Testis (tissue), 2 donors: ENCODE measurements at regions not wholly inside any gene's neighbourhood (a gene's known extent, or its start where the extent isn't known, plus 50 kb on each side); places are given as distances from the start of the nearest gene placed in this dataset.

Experiments used
- CTCF ChIP-seq, 3 experiments: fragments of 450-650 bp in 2 of 3; fragments of 200-600 bp in 1 of 3; sonication (generic) in 1 of 3; IDR thresholded peaks; one replicate each; pipeline ENCODE4 v1.5.1; 2016 to 2019; ENCODE audit warnings: antibody characterized with exemption in 3 of 3, mild to moderate bottlenecking in 2 of 3, moderate library complexity in 1 of 3
- POLR2A ChIP-seq: fragments of 450-650 bp; IDR thresholded peaks from one replicate; pipeline ENCODE4 v1.6.1; 2017; ENCODE audit warnings: antibody characterized with exemption, mild to moderate bottlenecking, moderate library complexity

GRCh38 chrX:15013461-15013860 is 140.2 kb downstream of the MOSPD2 start:
- TF ChIP-seq CTCF (IDR thresholded peaks at IDR 0.05) (no peak), POLR2A (no peak)
